HG03280 (cell line): ENCODE measurements at regions not wholly inside any gene's neighbourhood (a gene's known extent, or its start where the extent isn't known, plus 50 kb on each side); places are given as distances from the start of the nearest gene placed in this dataset.
A peak's percentile ranks its signal among the peaks of the same experiment; 100 is the strongest.
"Not testable (repeated sequence)": the region's sequence is repeated elsewhere in the genome, so short reads cannot be mapped to it uniquely, and the experiment has no call there.

Experiments used
- ATAC-seq: cut with Tn5 transposase; IDR thresholded peaks from one replicate; pipeline ENCODE4 v1.9.1; 2021; ENCODE audit warnings: mild to moderate bottlenecking, moderate library complexity; ENCODE audit not compliant: unreplicated experiment

DNA sequence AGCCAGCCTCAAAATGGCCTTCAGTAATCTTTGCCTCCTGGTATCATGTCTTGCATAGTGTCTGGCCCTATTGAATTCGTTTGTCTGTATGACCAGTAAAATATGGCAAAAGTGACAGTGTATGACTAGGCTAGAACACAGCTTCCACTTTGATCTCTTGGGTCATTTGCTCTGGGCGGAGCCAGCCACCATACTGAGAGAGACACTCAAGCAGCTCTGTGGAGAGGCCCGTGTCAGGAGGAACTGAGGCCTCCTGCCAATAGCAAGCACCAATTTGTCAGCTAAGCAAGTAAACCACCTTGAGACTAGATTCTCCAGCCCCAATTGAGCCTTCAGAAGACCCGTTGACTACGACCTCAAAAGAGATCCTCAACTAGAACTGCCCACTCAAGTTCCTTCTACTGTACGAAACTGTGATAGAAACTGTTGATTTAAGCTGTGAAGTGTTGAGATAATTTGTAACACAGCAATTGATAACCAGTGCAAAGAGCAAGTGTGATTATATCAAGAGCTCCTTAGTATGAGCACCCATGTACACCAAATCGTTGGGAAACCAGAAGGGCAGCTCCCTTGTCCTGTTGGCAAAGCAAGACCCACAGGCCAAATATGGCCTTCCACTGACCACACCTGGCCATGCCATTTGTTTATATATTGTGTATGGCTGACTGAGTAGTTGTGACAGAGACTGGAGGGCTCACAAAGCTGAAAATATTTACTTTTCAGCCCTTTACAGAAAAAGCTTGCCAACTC lies 52.7 kb upstream of the SERBP1 start:
- no peak for ATAC-seq

DNA sequence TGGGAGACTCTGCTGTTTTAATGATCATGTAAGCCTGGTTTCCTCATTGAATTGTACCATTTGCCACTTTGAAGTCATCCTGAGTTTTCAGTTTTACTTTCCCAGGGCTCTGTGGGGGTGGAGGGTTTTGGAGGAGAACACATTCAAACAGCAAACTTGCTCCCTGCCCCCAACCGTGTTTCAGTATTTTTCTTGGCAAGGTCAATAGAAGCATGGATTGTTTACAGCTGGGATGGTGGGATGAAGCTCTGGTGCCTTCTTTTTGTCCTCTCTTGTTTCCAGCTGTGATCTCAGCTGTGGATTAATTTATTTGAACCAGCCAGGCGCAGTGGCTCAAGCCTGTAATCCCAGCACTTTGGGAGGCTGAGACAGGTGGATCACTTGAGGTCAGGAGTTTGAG lies 54.3 kb upstream of the SERBP1 start:
- no peak for ATAC-seq

DNA sequence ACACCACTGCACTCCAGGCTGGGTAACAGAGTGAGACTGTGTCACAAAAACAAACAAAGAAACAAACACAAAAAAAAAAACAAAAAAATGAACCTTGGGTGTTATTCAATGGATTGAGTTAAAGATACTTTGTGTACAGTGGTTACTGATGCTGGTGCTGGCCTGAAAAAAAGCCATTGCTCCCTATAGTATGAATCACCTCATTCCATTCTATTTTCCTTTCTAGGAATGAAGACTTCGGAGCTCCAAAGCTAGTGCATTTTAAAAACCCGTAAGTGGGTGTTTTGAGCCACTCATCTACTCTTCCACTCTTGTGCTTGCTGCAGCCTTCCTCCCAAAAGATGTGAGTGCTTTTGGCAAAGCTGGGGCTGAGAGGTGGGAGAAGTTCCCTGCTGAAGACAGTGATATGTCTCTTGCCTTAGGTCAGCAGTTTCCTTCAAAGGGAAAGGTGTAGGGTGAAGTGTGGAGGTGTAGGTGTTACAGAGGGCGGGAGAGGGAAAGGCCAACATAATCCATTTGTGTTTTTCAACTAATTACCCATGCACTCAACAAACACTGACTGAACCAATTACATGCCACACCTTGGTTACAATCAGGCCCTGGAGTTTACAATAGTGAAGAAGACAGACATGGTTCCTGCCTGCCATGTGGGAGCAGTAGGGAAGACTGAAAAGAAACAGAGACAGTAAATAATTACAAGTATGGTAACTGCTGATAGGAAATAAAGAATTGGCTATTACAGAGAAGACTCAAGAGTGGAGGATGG lies 55.0 kb upstream of the SERBP1 start:
- no peak for ATAC-seq

DNA sequence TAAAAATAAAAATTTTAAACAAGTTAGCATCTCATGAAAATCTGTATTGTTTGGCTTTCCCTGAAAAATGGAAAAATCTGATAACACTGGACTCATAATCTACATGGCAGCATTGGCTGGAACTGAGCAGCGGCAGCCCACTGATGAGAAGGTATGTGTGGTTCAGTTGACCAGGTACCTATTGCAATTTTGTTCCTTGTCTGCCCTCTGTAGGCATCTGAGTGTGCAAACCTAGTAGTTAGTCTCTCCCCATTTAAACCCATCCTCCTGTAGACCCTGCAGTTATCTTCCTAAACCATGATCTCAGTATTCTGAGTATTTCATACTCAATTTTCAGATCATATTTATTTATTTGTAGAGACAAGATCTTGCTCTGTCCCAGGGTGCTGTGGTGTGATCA lies 59.4 kb upstream of the SERBP1 start:
- no peak for ATAC-seq

DNA sequence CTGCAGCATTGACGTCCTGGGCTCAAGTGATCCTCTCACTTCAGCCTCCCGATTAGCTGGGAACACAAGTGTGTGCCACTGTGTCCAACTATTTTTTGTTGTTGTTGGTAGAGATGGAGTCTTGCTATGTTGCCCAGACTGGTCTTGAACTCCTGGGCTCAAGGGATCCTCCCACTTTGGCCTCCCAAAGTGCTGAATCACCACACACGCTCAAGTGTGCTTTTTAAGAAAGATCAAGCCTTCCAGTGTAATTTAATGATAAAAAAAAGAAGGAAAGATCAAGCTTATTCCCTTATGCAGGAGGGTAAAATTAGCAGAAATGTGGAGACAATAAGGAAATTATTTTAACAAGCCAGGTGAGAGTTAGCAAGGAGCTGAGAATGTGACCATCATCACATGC lies 61.1 kb upstream of the SERBP1 start:
- no peak for ATAC-seq

DNA sequence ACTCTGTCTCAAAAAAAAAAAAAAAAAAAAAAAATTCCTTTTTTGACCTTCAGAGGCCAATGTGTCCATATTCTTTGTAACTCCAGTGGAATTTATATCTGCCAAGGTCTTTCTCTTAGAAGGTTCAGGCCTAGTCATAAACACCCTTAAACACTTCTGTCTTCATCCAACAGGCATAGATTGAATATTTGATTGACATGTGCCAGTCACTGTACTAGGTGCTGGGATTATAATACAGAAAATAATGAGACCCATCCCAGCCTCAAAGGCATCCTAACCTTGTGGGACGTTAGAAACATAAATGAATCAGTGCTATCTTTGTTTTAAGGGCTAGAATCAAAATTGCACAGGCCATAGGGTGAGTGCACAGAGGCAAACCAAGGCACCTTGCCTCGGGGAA lies 62.9 kb upstream of the SERBP1 start:
- ATAC-seq = no peak

DNA sequence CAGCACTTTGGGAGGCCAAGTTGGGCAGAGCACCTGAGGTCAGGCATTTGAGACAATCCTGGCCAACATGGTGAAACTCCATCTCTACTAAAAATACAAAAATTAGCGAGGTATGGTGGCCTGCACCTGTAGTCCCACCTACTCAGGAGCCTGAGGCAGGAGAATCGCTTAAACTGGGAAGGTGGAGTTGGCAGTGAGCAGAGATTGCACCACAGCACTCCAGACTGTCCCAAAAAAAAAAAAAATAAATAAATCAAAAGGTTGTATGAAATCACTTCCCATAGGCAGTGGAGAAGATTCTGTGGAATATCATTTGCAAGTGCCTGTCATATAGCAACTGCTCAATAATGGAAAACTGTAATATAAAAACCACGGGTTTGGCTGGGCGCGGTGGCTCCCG lies 65.1 kb upstream of the SERBP1 start:
- ATAC-seq = no peak

DNA sequence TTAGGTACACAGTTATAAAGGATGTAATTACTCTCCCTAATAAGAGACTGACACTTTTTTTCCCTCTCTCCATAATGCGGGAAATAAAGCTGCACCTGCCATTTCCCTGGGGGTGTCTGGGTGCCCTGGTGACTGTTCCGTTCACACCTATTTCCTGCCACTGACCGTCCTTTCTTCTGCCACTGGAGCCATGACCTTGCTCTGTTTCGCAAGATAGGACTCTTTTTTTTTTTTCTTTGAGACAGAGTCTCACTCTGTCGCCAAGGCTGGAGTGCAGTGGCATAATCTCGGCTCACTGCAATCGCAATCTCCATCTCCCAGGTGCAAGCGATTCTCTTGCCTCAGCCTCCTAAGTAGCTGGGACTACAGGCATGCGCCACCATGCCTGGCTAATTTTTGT lies 66.1 kb upstream of the SERBP1 start:
- no peak for ATAC-seq

DNA sequence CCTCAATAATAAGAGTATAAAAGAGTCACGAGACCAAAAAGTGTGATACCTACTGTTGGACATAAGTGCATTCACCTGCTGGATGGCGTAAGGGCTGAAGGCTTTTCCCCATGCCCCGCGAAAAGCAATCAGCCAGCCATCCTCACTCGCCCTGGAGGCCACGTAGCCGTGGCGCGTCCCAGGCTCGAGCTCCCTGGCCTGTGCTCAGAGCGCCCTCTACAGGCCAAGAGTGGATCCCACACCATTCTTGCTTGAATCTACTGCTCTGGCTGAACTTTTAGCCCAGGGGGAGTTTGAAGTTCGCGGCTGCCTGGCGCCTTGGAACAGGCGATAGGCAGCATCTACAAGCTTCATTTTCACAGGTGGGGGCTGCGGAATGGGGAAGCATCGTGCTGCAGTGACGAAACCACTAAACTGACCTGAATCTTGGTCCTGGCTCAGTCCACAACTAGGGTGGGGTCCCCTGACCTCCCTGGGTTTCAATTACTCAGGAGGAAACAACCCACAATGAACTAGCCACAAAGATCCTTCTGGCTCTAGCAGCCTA lies 70.3 kb upstream of the SERBP1 start:
- peak; percentile 98 for ATAC-seq

DNA sequence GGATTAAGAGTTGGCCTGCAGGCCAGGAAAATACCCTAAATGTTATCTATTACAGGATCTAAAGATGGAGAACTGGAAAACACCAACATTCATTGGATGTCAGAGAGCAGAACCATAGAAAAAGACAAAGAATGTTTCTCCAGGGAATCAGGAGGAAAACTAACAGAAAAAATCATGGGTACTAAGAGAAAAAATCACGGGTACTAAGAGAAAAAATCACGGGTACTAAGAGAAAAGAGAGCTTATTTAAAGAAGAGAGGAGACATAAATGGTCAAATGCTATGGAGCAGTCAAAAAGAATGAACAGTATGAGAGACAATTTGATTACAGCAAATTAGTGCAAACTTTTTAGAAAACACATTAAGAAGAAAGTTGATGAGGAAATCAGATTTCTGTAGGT lies 73.8 kb upstream of the SERBP1 start:
- no peak for ATAC-seq

DNA sequence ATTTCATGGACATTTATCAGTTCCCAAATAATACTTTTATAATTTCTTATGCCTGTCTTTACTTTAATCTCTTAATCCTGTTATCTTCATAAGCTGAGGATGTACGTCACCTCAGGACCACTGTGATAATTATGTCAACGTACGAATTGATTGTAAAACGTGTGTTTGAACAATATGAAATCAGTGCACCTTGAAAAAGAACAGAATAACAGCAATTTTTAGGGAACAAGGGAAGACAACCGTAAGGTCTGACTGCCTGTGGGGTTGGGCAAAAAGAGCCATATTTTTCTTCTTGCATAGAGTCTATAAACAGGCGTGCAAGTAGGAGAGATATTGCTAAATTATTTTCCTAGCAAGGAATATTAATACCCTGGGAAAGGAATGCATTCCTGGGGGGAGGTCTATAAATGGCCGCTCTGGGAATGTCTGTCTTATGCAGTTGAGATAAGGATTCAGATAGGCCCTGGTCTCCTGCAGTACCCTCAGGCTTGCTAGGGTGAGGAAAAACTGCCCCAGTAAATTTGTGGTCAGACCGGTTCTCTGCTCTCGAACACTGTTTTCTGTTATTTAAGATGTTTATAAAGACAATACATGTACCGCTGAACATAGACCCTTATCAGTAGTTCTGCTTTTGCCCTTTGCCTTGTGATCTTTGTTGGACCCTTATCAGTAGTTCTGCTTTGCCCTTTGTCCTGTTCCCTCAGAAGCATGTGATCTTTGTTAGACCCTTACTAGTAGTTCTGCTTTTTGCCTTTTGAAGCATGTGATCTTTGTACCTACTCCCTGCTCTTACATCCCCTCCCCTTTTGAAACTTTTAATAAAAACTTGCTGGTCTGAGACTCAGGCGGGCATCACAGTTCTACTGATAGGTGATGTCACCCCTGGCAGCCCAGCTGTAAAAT lies 83.4 kb upstream of the SERBP1 start:
- ATAC-seq = not testable (repeated sequence)

DNA sequence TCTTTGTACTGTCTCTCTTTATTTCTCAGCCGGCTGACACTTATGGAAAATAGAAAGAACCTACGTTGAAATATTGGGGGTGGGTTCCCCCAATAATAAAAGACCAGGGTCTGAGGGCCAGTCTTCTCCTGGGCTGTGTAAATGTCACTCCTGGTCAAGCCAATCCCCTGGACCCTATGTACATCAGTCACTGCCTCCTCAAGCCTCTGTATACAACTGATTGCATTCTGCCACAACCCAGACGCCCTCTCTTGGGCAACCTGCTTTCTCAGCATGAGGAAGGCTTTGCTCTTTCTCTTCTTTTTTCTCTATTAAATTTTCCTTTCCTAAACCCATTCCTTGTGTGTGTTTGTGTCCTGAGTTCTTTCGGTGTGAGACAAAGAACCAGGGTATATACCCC lies 84.1 kb upstream of the SERBP1 start:
- no peak for ATAC-seq

DNA sequence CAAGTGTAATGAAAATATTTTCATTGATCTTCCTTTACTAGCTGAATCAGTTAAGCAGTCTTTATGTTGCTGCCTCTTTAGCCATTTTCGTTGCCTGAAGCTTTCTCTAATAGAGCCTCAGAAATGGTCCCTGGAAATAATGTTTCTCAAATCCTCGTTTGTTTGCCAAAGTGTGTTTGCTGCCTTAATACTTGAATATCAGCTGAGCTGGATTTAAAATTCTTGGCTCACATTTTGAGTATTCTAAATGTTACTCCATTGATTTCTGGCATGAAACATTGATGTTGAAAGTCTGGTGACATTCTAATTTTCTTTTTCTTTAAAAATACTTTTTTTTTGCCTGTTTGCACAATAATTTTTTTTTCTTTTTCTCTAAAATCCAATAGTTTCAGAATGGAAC lies 84.6 kb upstream of the SERBP1 start:
- no peak for ATAC-seq

DNA sequence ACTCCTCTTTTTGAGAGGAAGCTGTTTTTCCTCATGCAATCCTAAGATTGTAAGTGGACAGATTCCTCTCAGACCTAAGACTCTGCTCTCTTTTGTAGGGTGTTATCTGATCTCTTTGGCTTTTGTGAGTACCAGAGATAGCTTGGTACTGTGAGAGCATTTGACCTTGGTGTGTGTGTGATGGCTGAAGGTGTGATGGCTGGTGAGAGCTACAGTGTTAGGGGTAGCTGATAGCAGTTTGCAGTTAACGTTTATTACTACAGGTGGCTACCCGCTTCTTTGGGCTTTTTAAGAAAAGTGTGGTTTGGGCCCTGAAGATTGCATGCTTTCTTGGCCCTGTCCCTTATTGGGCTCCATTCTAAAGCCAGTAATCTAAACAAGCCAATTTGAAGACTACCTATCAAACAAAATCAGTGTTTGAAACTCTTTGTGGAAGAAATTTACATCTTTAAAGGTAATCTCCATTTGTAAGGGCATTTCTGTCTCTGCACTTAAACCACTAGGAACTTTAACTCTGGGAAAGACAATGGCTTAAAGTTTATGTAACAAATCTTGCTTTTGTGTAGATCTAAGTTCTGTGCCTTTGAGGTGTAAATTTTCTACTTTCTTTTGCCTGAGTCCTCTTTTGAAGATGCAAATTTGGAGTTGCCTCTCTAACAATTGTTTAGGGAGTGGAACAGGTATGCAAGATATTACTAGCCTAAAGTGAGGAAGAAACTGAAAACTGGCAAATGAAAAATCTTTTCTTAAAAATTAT lies 85.3 kb upstream of the SERBP1 start:
- no peak for ATAC-seq

DNA sequence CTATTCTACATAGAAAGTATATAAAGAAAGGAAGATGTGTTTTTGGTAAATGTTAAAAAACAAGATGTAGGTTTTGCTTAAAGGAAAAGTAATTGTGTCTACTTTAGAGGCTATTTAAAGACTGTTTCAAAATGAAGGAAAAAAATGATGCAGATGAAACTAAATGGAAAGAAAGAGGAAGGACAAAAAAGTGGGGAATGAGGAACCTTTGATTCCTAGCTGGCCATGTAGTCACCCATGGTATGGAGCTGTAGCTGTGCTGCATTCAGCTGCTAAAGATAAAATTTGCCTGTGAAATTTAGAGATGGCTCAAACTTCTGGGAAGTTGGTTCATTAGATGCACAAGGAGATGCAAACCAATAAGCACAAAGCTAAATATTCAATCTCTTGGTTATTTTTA lies 86.8 kb upstream of the SERBP1 start:
- ATAC-seq = no peak

DNA sequence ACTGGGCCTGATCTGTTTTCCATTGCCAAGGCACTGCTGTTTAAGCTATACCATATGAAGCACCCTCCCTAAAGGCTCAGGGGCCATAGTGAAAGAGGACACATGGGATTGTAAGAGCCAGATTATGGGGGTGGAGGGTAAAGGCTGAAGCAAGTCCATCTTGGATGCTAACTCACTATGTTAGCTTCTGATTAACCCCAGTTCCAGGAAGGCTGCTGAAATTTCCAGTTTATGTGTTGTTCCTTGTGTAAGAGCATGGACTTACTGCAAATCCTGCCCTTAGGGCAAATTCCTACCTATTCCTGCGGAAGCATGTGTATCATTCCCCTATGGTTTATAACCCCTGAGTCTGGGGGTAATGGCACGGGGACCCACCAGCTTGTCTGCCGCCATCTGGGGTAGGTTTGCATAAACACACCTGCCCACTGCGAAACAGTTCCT lies 91.8 kb upstream of the SERBP1 start:
- ATAC-seq = no peak

DNA sequence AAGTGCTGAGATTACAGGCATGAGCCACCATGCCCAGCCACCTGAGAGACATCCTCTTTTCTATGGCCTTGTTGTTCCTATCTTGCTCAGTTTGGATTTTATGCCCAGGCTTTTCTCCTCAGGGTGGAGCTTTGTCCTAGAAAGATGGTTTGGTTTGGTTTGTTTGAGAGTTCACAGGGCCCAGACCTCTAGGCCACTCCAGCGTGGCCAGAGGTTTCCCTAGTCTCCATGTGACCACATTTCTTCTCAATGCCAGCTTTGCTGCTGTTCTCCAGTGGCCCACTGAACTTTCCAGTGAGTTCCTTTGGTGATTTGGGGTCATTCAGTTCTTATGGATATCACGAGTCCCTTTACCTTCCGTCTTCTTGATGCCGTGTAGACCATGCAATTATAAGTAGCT lies 92.6 kb upstream of the SERBP1 start:
- no peak for ATAC-seq

DNA sequence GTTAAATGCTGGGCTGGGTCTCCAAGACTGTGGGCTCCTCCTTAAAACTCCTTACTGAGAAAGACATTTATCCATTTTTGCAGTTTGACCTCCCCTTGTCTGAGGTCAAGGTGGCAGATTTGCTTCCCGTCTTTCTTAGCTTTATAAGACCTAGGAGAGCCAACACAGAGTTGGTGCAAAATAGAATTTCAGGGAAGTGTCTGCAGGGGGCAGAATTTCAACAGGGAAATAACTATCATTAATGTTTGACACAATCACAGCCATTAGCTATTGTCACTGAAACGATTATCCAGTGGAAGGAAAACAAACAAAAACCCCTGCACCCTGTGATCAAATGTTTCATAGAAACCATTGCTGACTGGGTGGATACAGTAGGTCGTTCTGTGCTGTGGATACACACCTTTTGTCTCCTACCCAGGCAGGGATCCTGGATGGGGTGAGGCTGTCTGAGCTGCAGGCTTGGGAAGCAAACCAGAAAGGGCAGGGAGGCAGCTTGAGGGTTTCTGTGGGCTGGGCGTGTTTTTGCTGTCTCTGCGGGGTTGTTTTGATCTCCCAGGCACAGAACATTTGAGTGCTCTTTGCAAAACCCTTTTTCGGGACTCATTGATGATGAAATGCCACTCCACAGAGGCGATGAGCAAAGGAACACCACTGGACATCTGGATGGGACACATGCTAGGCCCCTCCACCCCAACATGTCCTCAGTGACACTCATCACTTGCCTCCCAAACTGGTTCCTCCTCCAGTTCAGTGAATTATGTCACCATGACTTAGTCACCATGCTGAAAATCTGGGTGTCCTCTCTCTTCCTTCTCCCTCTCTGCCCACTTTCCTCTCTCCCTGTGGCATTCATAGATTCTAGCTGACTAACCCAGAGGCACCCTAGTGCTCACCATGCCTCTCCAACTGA lies 94.2 kb upstream of the SERBP1 start:
- no peak for ATAC-seq

DNA sequence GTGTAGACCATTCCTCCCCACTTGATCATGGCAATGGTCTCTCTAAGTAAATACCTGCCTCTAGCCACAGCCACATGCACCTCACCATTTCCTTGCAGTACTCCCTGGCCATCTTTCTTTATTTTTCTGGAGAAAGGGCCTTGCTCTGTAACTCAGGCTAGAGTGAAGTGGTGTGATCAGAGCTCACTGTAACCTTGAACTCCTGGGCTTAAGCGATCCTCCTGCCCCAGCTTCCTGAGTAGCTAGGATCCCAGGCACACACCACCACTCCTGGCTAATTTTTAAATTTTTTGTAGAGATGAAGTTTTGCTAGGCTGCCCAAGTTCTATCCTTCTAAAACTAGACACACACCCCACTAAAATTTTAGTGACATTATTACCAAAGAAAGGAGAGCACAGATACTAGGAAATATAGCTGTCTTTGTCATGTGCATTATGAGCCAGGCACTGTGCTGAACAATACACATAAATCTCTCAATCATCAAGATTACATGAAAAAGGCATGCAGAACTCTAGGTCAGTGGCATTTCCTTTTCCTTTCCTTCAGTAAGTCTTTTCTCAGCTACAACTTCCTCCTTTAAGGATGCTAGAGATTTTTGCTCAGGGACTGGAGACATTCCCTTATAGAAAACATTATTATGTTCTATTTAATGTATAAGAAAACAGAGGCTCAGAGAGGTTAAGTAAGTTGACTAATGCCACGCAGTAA lies 95.0 kb upstream of the SERBP1 start:
- ATAC-seq = no peak
